Testis (tissue), 2 donors: ENCODE measurements at regions not wholly inside any gene's neighbourhood (a gene's known extent, or its start where the extent isn't known, plus 50 kb on each side); places are given as distances from the start of the nearest gene placed in this dataset.

ENCODE experiments used
- POLR2A ChIP-seq: fragments of 450-650 bp; IDR thresholded peaks from one replicate; pipeline ENCODE4 v1.6.1; 2017; ENCODE audit warnings: antibody characterized with exemption, mild to moderate bottlenecking, moderate library complexity
- TF ChIP-seq, protein P1 (sequence below), 3 experiments: fragments of 450-650 bp in 2 of 3; fragments of 200-600 bp in 1 of 3; sonication (generic) in 1 of 3; IDR thresholded peaks; one replicate each; pipeline ENCODE4 v1.5.1; 2016 to 2019; ENCODE audit warnings: antibody characterized with exemption in 3 of 3, mild to moderate bottlenecking in 2 of 3, moderate library complexity in 1 of 3

- TF ChIP-seq, protein P1, sequence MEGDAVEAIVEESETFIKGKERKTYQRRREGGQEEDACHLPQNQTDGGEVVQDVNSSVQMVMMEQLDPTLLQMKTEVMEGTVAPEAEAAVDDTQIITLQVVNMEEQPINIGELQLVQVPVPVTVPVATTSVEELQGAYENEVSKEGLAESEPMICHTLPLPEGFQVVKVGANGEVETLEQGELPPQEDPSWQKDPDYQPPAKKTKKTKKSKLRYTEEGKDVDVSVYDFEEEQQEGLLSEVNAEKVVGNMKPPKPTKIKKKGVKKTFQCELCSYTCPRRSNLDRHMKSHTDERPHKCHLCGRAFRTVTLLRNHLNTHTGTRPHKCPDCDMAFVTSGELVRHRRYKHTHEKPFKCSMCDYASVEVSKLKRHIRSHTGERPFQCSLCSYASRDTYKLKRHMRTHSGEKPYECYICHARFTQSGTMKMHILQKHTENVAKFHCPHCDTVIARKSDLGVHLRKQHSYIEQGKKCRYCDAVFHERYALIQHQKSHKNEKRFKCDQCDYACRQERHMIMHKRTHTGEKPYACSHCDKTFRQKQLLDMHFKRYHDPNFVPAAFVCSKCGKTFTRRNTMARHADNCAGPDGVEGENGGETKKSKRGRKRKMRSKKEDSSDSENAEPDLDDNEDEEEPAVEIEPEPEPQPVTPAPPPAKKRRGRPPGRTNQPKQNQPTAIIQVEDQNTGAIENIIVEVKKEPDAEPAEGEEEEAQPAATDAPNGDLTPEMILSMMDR (IDR thresholded peaks at IDR 0.05), result no peak
- TF ChIP-seq POLR2A, result no peak
Observed at GRCh38 chr1:192080684-192081083, 77.6 kb upstream of the RGS18 start.
